PFSK-1 (cell line): ENCODE measurements at regions not wholly inside any gene's neighbourhood (a gene's known extent, or its start where the extent isn't known, plus 50 kb on each side); places are given as distances from the start of the nearest gene placed in this dataset.

Experiments
- FOXP2 ChIP-seq: optimal IDR thresholded peaks from 2 replicates; pipeline ENCODE3; 2011; ENCODE audit warnings: borderline replicate concordance, control low read depth, inconsistent platforms; ENCODE audit not compliant: insufficient read depth; ENCODE audit errors: extremely low read length, extremely low read depth
- POLR2AphosphoS5 ChIP-seq: IDR thresholded peaks from 2 replicates; pipeline ENCODE4 v1.6.1; 2012; ENCODE audit warnings: low read depth, mild to moderate bottlenecking, control low read depth, low read length, moderate library complexity
- REST ChIP-seq, 2 experiments: IDR thresholded peaks; 2 replicates each; pipeline versions ENCODE4 v1.6.1 to v1.8.0; 2011 to 2012; ENCODE audit warnings: low read depth in 2 of 2, low read length in 2 of 2, control low read depth in 1 of 2, inconsistent platforms in 1 of 2, mild to moderate bottlenecking in 1 of 2, moderate library complexity in 1 of 2; ENCODE audit not compliant: insufficient read depth in 1 of 2
- SIN3A ChIP-seq: IDR thresholded peaks from 2 replicates; pipeline ENCODE4 v1.6.1; 2012; ENCODE audit warnings: mild to moderate bottlenecking, low read length, moderate library complexity, borderline replicate concordance; ENCODE audit not compliant: insufficient read depth
- TAF1 ChIP-seq: IDR thresholded peaks from 2 replicates; pipeline ENCODE4 v1.6.1; 2012; ENCODE audit warnings: low read length, control low read depth, borderline replicate concordance; ENCODE audit not compliant: insufficient read depth

- TF ChIP-seq SIN3A (no peak), REST (IDR thresholded peaks at IDR 0.05; ENCODE audit: insufficient read depth in 1 of 2, low read depth in 2 of 2, low read length in 2 of 2) (no peak), POLR2AphosphoS5 (no peak), TAF1 (no peak), FOXP2 (no peak)
These were observed 730.0 kb upstream of the TMEM132C start for GRCh38 chr12:127536833-127537428.
